HG02938 (cell line): ENCODE measurements at regions not wholly inside any gene's neighbourhood (a gene's known extent, or its start where the extent isn't known, plus 50 kb on each side); places are given as distances from the start of the nearest gene placed in this dataset.
"Not testable (repeated sequence)": the region's sequence is repeated elsewhere in the genome, so short reads cannot be mapped to it uniquely, and the experiment has no call there.

Experiments
- ATAC-seq: cut with Tn5 transposase; IDR thresholded peaks from one replicate; pipeline ENCODE4 v1.9.1; 2021; ENCODE audit warnings: mild to moderate bottlenecking, moderate library complexity; ENCODE audit not compliant: unreplicated experiment

GRCh38 chr4:109378511-109378910, 55.1 kb upstream of the SEC24B start:
- ATAC-seq: no peak

- ATAC-seq: no peak
Measured at GRCh38 chr4:109378076-109378475, 55.5 kb upstream of the SEC24B start.

GRCh38 chr4:109375778-109376414, 57.7 kb upstream of the SEC24B start:
- no peak for ATAC-seq

GRCh38 chr4:109368661-109369060, 65.0 kb upstream of the SEC24B start:
- ATAC-seq: no peak

- ATAC-seq: no peak
Measured at GRCh38 chr4:109365939-109366338, 63.5 kb upstream of the COL25A1 start.

GRCh38 chr4:109365297-109365696, 62.8 kb upstream of the COL25A1 start:
- not testable (repeated sequence) for ATAC-seq

GRCh38 chr4:109359040-109359646, 56.7 kb upstream of the COL25A1 start:
- ATAC-seq: peak; percentile 69

- ATAC-seq: no peak
Measured at GRCh38 chr4:109355835-109356234, 53.4 kb upstream of the COL25A1 start.

- ATAC-seq: no peak
Measured at GRCh38 chr4:109352941-109353340, 50.5 kb upstream of the COL25A1 start.
